ENCODE measurements at regions not wholly inside any gene's neighbourhood (a gene's known extent, or its start where the extent isn't known, plus 50 kb on each side); places are given as distances from the start of the nearest gene placed in this dataset.
"Not testable (repeated sequence)": the region's sequence is repeated elsewhere in the genome, so short reads cannot be mapped to it uniquely, and the experiment has no call there.

GRCh38 chr11:128148208-128148607 lies 439.1 kb downstream of the ETS1 start:
- Mint-ChIP-seq H3K36me3 (ENCODE audit: low read depth) (no peaks in the 10 kb centered on the region), H3K27ac (no peak overlapping the region), H3K4me3 (no peak overlapping the region), H3K4me1 (peaks cover 6% of the 10 kb centered on the region), H3K9me3 (peaks cover 3% of the 10 kb centered on the region), H3K27me3 (ENCODE audit: insufficient read depth) (no peaks in the 10 kb centered on the region)
- no peak for TF ChIP-seq CTCF (conservative IDR thresholded peaks at IDR 0.05)
- 96 to 98% methylated on average over 5 to 6 of the region's 6 CpGs for WGBS, 2 experiments (ENCODE audit: insufficient coverage in 1 of 2, insufficient read length in 1 of 2)
- no peaks in the 10 kb centered on the region for H3K4me1 ChIP-seq (ENCODE audit: control insufficient read depth, insufficient read depth, low read length)
- H3K27me3 ChIP-seq (ENCODE audit: control insufficient read depth, insufficient read depth, low read length, poor library complexity, severe bottlenecking): no peaks in the 10 kb centered on the region
- no peak overlapping the region for H3K27ac ChIP-seq (ENCODE audit: low read depth, low read length)
- no peak for DNase-seq
- H3K36me3 ChIP-seq (ENCODE audit: control insufficient read depth, insufficient read depth, low read length): no peaks in the 10 kb centered on the region
- no peak overlapping the region for H3K4me3 ChIP-seq (ENCODE audit: low read length)
- no peaks in the 10 kb centered on the region for H3K9me3 ChIP-seq (ENCODE audit: control insufficient read depth, low read length)
- no peak overlapping the region for H3K9ac ChIP-seq (ENCODE audit: extremely low read depth, low read length, poor library complexity, severe bottlenecking)

GRCh38 chr11:128146926-128147605 lies 440.3 kb downstream of the ETS1 start:
- H3K9me3 Mint-ChIP-seq: peaks cover 10% of the 10 kb centered on the region
- no peak for DNase-seq
- H3K4me3 ChIP-seq (ENCODE audit: low read length): no peak overlapping the region
- no peak overlapping the region for H3K27ac Mint-ChIP-seq
- H3K9me3 ChIP-seq (ENCODE audit: control insufficient read depth, low read length): no peaks in the 10 kb centered on the region
- H3K4me1 ChIP-seq (ENCODE audit: control insufficient read depth, insufficient read depth, low read length): no peaks in the 10 kb centered on the region
- H3K27ac ChIP-seq (ENCODE audit: low read depth, low read length): no peak overlapping the region
- no peaks in the 10 kb centered on the region for H3K27me3 Mint-ChIP-seq (ENCODE audit: insufficient read depth)
- H3K9ac ChIP-seq (ENCODE audit: extremely low read depth, low read length, poor library complexity, severe bottlenecking): no peak overlapping the region
- no peaks in the 10 kb centered on the region for H3K36me3 ChIP-seq (ENCODE audit: control insufficient read depth, insufficient read depth, low read length)
- no peak overlapping the region for H3K4me3 Mint-ChIP-seq
- 88 to 89% methylated on average over 5 of the region's 5 CpGs for WGBS, 2 experiments (ENCODE audit: insufficient coverage in 1 of 2, insufficient read length in 1 of 2)
- H3K27me3 ChIP-seq (ENCODE audit: control insufficient read depth, insufficient read depth, low read length, poor library complexity, severe bottlenecking): no peaks in the 10 kb centered on the region
- no peaks in the 10 kb centered on the region for H3K36me3 Mint-ChIP-seq (ENCODE audit: low read depth)
- peaks cover 6% of the 10 kb centered on the region for H3K4me1 Mint-ChIP-seq
- no peak for TF ChIP-seq CTCF (conservative IDR thresholded peaks at IDR 0.05)

- not testable (repeated sequence) for H3K36me3 ChIP-seq (ENCODE audit: control insufficient read depth, insufficient read depth, low read length); H3K27ac Mint-ChIP-seq; H3K4me3 Mint-ChIP-seq; H3K27me3 ChIP-seq (ENCODE audit: control insufficient read depth, insufficient read depth, low read length, poor library complexity, severe bottlenecking); H3K4me3 ChIP-seq (ENCODE audit: low read length); H3K4me1 ChIP-seq (ENCODE audit: control insufficient read depth, insufficient read depth, low read length); H3K9ac ChIP-seq (ENCODE audit: extremely low read depth, low read length, poor library complexity, severe bottlenecking); H3K27ac ChIP-seq (ENCODE audit: low read depth, low read length); H3K36me3 Mint-ChIP-seq (ENCODE audit: low read depth); H3K4me1 Mint-ChIP-seq; H3K27me3 Mint-ChIP-seq (ENCODE audit: insufficient read depth); H3K9me3 ChIP-seq (ENCODE audit: control insufficient read depth, low read length); DNase-seq
- H3K9me3 Mint-ChIP-seq: peaks cover 38% of the 10 kb centered on the region
- WGBS, 2 experiments (ENCODE audit: insufficient coverage in 1 of 2, insufficient read length in 1 of 2): 96% methylated on average over 4 of the region's 6 CpGs; no CpG with 5 or more reads in 1 of the 2 experiments
These were observed 447.1 kb downstream of the ETS1 start for GRCh38 chr11:128140293-128140692.

- no peak for TF ChIP-seq CTCF (conservative IDR thresholded peaks at IDR 0.05)
- H3K4me3 ChIP-seq (ENCODE audit: low read length): no peak overlapping the region
- H3K9ac ChIP-seq (ENCODE audit: extremely low read depth, low read length, poor library complexity, severe bottlenecking): no peak overlapping the region
- peaks cover 9% of the 10 kb centered on the region for H3K4me1 Mint-ChIP-seq
- H3K27me3 ChIP-seq (ENCODE audit: control insufficient read depth, insufficient read depth, low read length, poor library complexity, severe bottlenecking): no peaks in the 10 kb centered on the region
- H3K27me3 Mint-ChIP-seq (ENCODE audit: insufficient read depth): peaks cover 4% of the 10 kb centered on the region
- WGBS, 2 experiments (ENCODE audit: insufficient coverage in 1 of 2, insufficient read length in 1 of 2): 50 to 74% methylated on average over 2 of the region's 2 CpGs
- no peak for DNase-seq
- H3K36me3 ChIP-seq (ENCODE audit: control insufficient read depth, insufficient read depth, low read length): no peaks in the 10 kb centered on the region
- H3K36me3 Mint-ChIP-seq (ENCODE audit: low read depth): no peaks in the 10 kb centered on the region
- peaks cover 24% of the 10 kb centered on the region for H3K9me3 Mint-ChIP-seq
- peaks cover 8% of the 10 kb centered on the region for H3K9me3 ChIP-seq (ENCODE audit: control insufficient read depth, low read length)
- H3K27ac ChIP-seq (ENCODE audit: low read depth, low read length): peak overlapping the region; percentile 38
- no peak overlapping the region for H3K4me3 Mint-ChIP-seq
- H3K4me1 ChIP-seq (ENCODE audit: control insufficient read depth, insufficient read depth, low read length): no peaks in the 10 kb centered on the region
- no peak overlapping the region for H3K27ac Mint-ChIP-seq
These were observed 451.9 kb downstream of the ETS1 start for GRCh38 chr11:128135451-128135850.
